Heart left ventricle (tissue), 13 donors: ENCODE measurements at regions not wholly inside any gene's neighbourhood (a gene's known extent, or its start where the extent isn't known, plus 50 kb on each side); places are given as distances from the start of the nearest gene placed in this dataset.

Experiments used
- CTCF ChIP-seq, 12 donors: fragments of 200-600 bp; sonication (generic) in 4 of 12; IDR thresholded peaks; one replicate each; pipeline versions ENCODE4 v1.5.0 to v1.8.0; 2018 to 2022; ENCODE audit warnings: antibody characterized with exemption in 12 of 12, mild to moderate bottlenecking in 5 of 12
- POLR2A ChIP-seq, 2 donors: fragments of 450-650 bp; IDR thresholded peaks; one replicate each; pipeline ENCODE4 v1.6.1; 2017; ENCODE audit warnings: antibody characterized with exemption in 2 of 2, mild to moderate bottlenecking in 2 of 2, moderate library complexity in 2 of 2
- donor health status: ischemic (EF 13 %, LVEDD 7.1; RV severe dilation, severe dysfunction).
- donor health status: DM: no; HTN: yes; CAD: no.
- donor health status: DM: no; HTN: no; CAD: no.
- donor health status: ischemic (EF 25% LVEDD 6.9; RV normal size, moderate dysfunction).
- donor health status: ischemic (EF 25% LVEDD 5.7; RV mildly dilated, moderate dysfunction).
- donor health status: ischemic (EF 35%, LVEDD 5.7; RV mildly dilated, moderate dysfunction).
- donor health status: nonischemic (EF 11% LVEDD 7.7; RV severe dilation, severe dysfunction).
- donor health status: DM: yes; HTN: yes; CAD: no.
- donor health status: PGD.
- donor health status: ischemic (EF 29% LVEDD 5.4; RV normal size, mild dysfunction).
- donor health status: nonischemic (EF 23%, LVEDD 6.1; RV moderate dilation, normal function).

- TF ChIP-seq CTCF (IDR thresholded peaks at IDR 0.05) = no peak
- no peak for TF ChIP-seq POLR2A (IDR thresholded peaks at IDR 0.05)
These were observed 357.6 kb upstream of the IRX4 start for GRCh38 chr5:2240118-2240904.
